Right ventricle myocardium inferior (tissue), 1 donor: ENCODE measurements at regions not wholly inside any gene's neighbourhood (a gene's known extent, or its start where the extent isn't known, plus 50 kb on each side); places are given as distances from the start of the nearest gene placed in this dataset.
A peak's percentile ranks its signal among the peaks of the same experiment; 100 is the strongest.
"Not testable (repeated sequence)": the region's sequence is repeated elsewhere in the genome, so short reads cannot be mapped to it uniquely, and the experiment has no call there.

Source experiments
- ATAC-seq: fragments of 200-7000 bp; cut with Tn5 transposase; one replicate; pipeline ENCODE4 v1.9.1; 2020; ENCODE audit warnings: mild to moderate bottlenecking, moderate library complexity
- DNase-seq: peaks from one replicate; pipeline ENCODE4 v3.0.0; 2021; ENCODE audit errors: missing footprints
- intact Hi-C: fragments of 100-400 bp; cut with DNase I; formaldehyde crosslinking; loops from one replicate; pipeline ENCODE4 v1.11.0; 2022
- donor health status: DM: no; HTN: yes; CAD: no; lungs with severe emphysema.

- ATAC-seq, DNase-seq, intact Hi-C loops: not testable (repeated sequence)
Measured at GRCh38 chr1:220475608-220476007, 52.3 kb upstream of the MARK1 start.

DNA sequence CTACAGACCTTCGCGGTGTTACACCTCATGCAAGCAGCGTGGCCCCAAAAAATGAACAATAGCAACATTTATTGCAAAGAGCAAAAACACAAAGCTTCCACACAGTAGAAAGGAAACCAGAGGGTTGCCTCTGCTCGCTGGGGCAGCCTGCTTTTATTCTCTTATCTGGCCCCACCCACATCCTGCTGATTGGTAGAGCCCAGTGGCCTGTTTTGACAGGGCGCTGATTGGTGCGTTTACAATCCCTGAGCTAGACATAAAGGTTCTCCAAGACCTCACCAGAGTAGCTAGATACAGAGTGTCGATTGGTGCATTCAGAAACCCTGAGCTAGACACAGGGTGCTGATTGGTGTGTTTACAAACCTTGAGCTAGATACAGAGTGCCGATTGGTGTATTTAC, 52.8 kb upstream of the MARK1 start:
- intact Hi-C loops, DNase-seq, ATAC-seq: not testable (repeated sequence)

DNA sequence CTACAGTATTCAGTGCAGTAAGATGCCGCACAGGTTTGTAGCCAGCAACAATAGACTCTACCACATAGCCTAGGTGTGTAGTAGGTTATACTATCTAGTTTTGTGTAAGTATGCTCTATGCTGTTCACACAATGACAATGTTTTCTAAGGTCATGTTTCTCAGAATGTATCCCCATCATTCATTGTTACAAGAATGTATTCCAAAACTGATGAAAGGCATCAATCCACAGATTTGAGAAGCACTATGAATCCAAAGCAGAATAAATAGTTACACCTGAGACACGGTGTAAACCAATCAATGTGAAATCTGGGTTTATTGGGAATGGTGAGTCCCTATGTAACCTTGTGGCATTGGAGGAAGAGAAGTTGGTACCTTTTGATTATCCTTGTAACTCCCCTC, 54.5 kb upstream of the MARK1 start:
- intact Hi-C loops, result no loop called here
- ATAC-seq (no peak), DNase-seq (no peak)

- intact Hi-C loops, result no loop called here
- ATAC-seq (no peak), DNase-seq (no peak)
Measured at GRCh38 chr1:220462752-220463151, 65.2 kb upstream of the MARK1 start.

- intact Hi-C loops, result no loop called here
- ATAC-seq (no peak), DNase-seq (no peak)
Measured at GRCh38 chr1:220458936-220459335, 69.0 kb upstream of the MARK1 start.

- intact Hi-C loops, result no loop called here
- no peak for ATAC-seq
- no peak for DNase-seq
Measured at GRCh38 chr1:220457957-220458609, 69.9 kb upstream of the MARK1 start.

- intact Hi-C loops, result no loop called here
- DNase-seq, result no peak
Measured at GRCh38 chr1:220455559-220455958, 72.4 kb upstream of the MARK1 start.

GRCh38 chr1:220454155-220454777, 73.7 kb upstream of the MARK1 start:
- intact Hi-C loops, result no loop called here
- DNase-seq, result no peak
- ATAC-seq, result no peak

More at GRCh38 chr1:220455559-220455958, 72.4 kb upstream of the MARK1 start:
- ATAC-seq, result no peak

DNA sequence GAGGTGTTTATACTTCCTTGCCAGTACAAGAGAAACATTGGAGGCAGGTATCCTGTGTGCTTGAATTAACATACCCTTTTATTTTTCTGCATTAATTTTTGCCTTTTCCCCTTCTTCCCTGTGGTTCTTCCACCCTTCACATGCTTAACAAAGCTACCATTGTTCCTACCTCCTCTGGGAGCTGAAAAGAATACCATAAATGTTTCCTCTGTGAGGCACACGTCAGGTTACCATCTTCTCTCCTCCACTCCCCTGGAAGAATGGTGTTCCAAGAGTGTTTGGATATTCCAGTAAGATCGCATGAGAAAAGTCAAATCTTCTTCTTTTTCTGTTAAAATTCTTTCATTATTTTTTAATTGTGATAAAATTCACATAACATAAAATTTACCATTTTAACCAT, 74.6 kb upstream of the MARK1 start:
- ATAC-seq (no peak), DNase-seq (no peak)
- intact Hi-C loops, result no loop called here

DNA sequence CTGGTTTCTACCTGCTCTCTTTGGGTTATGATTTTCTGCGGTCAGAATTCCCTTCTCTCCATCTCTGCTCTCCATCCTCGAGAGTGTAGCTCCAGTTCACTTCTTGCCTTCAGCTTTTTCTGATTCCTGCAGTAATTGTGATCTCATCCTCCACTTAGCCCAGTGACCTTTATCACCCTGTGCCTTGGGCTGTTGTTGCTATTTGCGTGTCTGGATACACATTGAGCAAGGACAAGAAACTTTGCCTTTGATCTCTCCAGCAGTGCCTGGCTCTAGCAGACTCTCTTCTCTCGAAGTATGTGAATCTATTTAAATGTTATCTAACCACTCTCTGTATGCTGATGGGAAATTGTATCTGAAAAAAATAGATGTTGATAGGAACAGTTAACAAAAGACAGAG, 76.4 kb upstream of the MARK1 start:
- peak; percentile 64 for ATAC-seq
- intact Hi-C loops, result no loop called here
- DNase-seq, result no peak

DNA sequence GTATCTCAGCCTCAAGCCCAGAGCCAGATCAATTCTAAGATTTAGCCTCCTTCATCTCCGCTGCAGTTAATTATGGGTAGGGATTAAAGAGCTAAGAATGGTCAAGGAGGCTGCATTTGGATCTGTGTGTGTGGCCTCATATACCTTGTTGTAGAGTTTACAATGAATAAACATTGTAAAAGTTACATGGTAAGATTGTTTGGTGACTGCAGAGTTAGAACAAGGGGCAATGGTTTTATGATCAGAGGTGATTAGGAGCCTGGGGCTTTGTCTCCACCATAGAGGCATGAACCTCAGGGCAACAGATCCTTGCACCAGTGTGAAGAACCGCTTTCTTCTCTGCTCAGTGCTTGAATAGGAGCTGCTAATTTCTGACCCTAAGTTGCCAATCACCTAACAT, 77.0 kb upstream of the MARK1 start:
- DNase-seq (no peak), ATAC-seq (no peak)
- intact Hi-C loops, result no loop called here

DNA sequence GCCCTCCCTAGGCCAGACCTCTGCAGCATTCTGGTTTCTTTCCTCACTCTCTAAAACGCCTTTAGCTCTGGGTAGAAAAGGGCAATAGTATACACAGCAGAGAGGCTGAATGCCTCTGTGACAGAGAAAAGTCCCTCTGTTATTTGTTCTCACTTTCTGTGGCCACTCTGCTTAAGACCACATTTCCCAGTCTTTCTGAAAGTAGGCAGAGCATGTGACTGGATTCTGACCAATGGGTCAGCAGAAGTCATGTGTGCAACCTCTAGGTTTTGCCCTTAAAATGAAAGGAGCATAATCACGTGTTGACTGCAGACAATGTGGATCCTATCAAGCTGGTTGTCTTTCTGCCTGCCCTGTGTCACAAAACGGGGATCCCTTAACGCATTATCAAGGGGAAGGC, 79.7 kb upstream of the MARK1 start:
- intact Hi-C loops, result no loop called here
- DNase-seq (no peak), ATAC-seq (no peak)

DNA sequence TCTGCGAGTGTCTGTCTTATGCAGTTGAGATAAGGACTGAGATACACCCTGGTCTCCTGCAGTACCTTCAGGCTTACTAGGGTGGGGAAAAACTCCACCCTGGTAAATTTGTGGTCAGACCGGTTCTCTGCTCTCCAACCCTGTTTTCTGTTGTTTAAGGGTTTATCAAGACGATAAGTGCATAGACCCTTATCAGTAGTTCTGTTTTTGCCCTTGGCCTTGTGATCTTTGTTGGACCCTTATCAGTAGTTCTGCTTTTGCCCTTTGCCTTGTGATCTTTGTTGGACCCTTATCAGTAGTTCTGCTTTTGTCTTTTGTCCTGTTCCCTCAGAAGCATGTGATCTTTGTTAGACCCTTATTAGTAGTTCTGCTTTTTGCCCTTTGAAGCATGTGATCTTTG, 83.3 kb upstream of the MARK1 start:
- intact Hi-C loops, DNase-seq: not testable (repeated sequence)

GRCh38 chr1:220441211-220441610, 86.7 kb upstream of the MARK1 start:
- intact Hi-C loops, result no loop called here
- ATAC-seq (no peak), DNase-seq (no peak)

More for the DNA sequence above, 83.3 kb upstream of the MARK1 start:
- ATAC-seq, result not testable (repeated sequence)

- no peak for ATAC-seq
- DNase-seq, result no peak
- intact Hi-C loops, result no loop called here
Measured at GRCh38 chr1:220438741-220439140, 89.2 kb upstream of the MARK1 start.

DNA sequence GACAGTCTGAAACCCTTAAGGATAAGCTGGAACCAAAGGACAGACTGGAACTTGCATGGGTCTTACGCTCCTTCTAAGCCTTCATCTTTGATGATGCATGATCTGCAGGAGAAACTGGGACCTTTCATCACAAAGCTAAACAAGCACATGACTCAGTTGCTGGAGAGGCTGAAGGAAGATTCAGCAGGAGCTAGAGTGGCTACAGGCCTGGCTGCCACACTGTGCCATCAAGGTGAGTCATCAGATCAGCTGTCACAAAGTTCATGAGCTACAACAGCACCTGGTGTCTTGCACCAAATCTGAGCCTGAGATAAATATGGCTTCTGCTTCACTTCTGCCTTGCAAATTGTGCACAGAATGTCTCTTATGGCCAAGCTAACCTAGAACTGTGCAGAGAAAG, 95.5 kb upstream of the MARK1 start:
- intact Hi-C loops, result no loop called here
- ATAC-seq (no peak), DNase-seq (no peak)

GRCh38 chr1:220431554-220432239, 96.2 kb upstream of the MARK1 start:
- DNase-seq, result no peak
- intact Hi-C loops, result no loop called here
- ATAC-seq, result no peak

DNA sequence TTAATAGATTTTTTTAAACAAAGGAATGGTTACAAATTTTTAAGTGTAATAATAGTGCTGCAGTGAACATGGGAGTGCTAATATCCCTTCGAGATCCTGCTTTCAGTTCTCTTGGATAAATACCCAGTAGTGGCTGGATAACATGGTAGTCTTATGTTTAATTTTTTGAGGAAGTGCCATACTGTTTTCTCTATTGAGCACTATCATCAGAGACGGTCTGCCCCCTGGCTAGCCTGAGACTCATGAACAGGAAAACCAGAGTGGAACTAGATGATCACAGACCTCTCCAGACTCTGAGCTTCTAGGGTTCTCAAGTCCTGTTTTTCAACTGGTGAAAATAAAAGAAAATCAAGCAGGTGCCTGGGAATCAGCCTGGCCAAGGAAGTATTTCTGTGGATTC, 97.3 kb upstream of the MARK1 start:
- DNase-seq (no peak), ATAC-seq (no peak)
- intact Hi-C loops, result no loop called here

GRCh38 chr1:220430059-220430458, 97.9 kb upstream of the MARK1 start:
- DNase-seq, result no peak
- intact Hi-C loops, result no loop called here
- ATAC-seq, result no peak

GRCh38 chr1:220426989-220427388, 100.9 kb upstream of the MARK1 start:
- ATAC-seq, result no peak

More at GRCh38 chr1:220426989-220427388, 100.9 kb upstream of the MARK1 start:
- no peak for DNase-seq
- intact Hi-C loops, result no loop called here
